ENCODE measurements at regions not wholly inside any gene's neighbourhood (a gene's known extent, or its start where the extent isn't known, plus 50 kb on each side); places are given as distances from the start of the nearest gene placed in this dataset.

DNA sequence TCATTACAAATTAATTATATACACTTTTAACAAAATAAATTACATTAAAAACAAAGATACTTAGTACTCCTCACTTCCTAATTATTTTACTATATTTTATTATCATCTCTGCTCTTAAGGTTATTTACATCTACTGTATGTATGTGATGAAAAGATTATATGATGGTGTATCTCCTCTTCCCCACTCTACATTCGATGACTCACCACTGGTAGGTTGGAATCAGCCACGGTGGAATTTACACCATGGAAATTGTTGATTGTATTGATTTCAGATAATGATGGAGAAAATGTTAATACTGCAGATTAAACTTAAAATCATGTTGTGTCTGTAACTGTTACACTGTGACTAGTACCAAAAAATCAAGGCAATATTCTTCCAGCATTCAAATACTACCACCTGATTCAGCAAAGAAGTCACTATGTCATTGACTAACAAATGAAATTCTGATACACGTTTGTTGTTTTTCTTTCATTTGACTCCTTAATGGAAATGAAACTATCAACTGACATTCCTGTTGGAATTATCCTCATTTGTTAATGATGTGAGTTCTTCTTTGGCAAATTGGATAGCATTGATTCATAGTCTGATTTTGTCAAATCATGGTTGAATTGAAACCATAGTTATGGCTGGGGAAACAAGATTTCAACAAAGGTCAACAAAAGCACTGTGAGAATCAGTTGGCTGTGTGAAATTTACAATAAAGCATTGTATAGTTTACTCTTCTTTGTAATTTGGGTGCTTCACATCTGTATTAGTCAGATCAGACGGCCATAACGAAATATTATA lies 69.0 kb upstream of the NLK start:
- no peak for DNase-seq (ENCODE audit: low read depth in 2 of 2)

- no peak for DNase-seq (ENCODE audit: low read depth in 2 of 2)
These were observed 68.4 kb upstream of the NLK start for GRCh38 chr17:27974045-27974436.

GRCh38 chr17:27974531-27975145 lies 67.8 kb upstream of the NLK start:
- no peak for DNase-seq (ENCODE audit: low read depth in 2 of 2)

DNA sequence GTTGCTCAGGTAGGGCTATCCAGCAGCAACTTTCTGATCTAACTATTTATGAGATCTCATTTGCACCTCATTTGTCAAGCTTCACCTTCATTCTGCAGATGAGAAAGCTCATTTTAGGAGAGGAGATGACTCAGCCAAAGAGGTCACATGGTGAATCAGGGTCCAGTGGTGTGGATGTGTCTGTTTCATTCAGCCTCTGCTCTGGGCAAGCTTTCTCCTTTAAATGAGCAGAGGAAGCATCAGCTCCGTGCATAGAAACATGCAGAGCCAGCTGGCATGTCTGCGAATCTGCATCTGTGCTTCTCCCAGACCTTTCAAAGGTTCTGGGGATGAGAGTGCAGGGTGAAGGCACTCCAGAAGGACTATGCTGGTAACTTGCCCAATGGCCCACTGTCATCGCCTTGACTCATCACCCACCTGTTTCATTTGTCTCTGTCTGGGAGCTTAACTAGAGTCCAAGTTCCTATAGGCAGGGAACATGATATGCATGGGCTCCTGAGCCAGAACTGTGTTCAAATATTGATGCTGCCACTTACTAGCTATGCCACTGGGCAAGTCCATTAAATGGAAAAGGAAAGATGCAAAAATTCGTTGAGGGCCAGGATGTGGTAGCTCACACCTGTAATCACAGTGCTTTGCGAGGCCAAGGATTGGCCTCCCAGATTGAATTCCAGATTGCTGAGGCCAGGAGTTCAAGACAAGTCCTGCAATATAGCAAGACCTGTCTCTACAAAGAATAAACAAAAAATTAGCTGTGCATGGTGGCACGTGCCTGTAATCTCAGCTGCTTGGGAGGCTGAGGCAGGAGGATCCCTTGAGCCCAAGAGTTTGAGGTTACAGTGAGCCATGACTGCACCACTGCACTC lies 67.1 kb upstream of the NLK start:
- no peak for DNase-seq (ENCODE audit: low read depth in 2 of 2)

- DNase-seq (ENCODE audit: low read depth in 2 of 2) = no peak
These were observed 66.1 kb upstream of the NLK start for GRCh38 chr17:27976331-27976730.

DNA sequence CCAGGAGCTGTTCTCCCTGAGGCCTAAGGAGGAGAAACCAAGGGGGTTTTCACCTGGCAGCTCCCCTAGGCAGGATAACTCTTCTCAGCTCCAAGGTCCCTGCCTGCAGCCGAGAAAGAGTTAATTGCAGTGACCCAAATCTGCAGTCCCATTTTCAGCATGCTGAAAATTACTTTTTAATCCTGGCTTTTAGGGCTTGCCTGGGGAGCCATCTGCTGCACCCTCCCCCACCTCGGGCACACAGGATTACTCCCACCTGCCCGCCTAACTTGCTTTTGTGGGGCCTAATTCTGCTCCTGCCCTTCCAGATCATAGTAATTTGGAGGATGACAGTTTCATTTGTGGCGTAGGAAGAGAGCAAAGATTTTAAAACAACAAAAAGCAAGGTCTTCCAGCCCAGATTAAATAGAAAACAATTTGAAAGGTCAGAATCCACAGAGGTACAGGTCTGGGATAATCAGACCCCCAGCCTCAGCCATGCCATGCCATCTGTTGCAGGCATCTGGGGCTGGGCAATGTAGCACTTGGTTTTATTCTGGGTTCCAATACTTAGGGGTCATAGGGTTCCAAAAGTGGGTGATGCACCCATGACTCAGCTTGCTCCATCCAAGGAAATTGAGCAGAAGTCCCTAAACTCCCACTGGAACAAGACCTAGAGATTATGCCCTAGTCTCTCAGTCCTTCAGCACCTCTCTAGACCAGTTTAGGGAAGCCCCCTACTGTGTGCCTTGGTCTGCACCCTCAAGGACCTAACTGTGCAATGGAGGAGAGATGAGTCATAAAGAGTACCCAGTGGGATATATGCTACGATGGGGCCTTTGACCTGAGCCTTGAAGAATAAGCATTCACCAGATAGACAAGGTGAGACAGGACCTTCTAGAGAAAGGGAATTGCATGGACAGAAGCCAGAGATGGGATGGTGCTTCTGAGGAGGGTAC lies 64.5 kb upstream of the NLK start:
- no peak for DNase-seq (ENCODE audit: low read depth in 2 of 2)

DNA sequence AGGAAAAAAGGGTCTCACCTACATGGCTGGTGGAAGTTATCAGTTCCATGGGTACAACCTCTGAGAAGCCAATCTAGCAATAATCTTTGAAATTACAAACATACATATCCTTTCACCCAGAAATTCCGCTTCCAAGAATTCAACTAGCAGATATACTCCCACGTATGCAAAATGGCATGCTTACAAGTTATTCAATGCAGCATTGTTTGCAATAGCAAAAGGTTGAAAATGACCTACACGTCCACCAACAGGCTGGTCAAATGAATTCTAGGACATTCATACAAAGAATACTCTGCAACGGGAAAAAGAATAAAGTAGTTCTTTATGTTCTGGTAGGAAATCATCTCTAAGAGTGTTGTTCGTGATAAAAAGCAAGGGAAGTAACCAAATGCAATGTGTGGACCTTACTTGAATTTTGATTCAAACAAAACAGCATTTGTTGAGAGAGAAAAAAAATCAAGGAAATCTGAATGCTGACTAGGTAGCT lies 63.7 kb upstream of the NLK start:
- no peak for DNase-seq (ENCODE audit: low read depth in 2 of 2)

DNA sequence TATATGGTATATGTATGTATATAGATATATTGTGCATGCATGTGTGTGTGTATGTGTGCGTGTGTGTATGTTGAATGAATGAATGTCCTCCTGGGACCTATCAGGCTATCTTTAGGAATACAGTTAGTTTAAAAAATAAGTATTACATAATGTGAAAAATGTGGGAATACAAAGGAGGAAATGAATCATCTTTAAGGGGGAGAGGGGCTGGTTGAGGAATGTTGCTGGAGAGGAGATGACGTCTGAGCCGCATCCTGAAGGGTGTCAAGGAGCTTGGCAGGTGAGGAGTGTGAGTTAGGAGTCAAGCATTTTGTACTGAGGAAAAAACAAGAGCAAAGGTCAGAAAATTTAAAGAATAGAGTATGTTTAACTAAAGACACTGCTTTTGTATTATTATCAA lies 62.4 kb upstream of the NLK start:
- DNase-seq (ENCODE audit: low read depth in 2 of 2) = peak; percentile 13 to 16

DNA sequence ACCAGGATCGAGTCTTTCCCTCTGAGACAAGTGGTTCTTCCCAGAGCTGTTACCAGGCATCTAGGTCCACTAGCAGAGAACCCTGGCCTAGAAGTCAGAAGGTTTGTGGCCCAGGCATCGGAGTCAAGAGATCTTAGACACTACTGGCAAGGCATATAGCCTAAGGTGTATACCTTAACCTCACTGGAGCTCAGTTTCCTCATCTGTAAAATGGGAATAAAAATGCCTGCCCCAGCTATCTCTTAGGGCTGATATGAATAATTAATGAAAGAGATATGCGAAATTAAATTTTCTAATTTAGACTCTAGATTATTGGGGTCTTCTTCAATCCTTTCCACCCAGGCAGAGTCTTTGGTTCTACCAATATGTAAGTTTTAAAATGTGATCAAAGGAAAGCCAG lies 60.5 kb upstream of the NLK start:
- no peak for DNase-seq (ENCODE audit: low read depth in 2 of 2)

DNA sequence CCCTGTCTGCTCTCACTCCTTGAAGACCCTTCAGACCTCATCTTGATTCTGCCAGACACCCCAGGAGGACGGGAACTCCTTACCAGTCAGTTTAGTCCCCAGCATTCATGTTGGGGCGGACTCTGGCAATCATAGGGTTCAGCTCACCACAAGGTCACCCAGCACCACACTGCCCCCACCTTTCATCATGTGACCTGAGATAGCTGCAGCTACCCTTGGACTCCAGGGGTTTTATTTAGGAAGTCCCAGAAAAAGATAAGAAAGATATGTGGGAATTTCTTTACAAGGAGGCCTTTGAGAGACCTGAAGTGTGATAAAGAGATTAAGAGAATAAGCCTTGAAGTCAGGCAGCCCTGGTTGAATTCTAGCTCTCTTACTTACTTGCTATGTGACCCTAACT lies 59.8 kb upstream of the NLK start:
- no peak for DNase-seq (ENCODE audit: low read depth in 2 of 2)

DNA sequence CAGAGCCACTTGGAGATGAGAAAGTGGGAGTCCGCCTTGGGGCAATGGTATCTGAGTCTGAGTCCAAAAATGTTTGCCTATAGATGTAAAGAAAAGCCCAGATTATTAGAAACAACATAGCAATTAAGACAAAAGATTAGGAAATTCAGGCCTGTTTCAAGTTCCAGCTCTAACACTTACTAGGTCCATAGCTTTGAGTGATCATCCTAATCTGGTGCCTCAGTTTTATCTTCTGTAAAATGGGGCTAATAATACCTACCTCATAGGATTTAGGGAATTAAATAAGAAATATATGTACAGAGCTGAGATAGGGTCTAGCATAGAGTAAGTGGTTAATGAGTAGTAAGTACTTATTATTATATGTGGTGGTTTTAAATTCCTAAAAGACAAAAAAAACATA lies 58.6 kb upstream of the NLK start:
- no peak for DNase-seq (ENCODE audit: low read depth in 2 of 2)

- no peak for DNase-seq (ENCODE audit: low read depth in 2 of 2)
These were observed 58.1 kb upstream of the NLK start for GRCh38 chr17:27984404-27984803.

- no peak for DNase-seq (ENCODE audit: low read depth in 2 of 2)
These were observed 57.7 kb upstream of the NLK start for GRCh38 chr17:27984816-27985215.

DNA sequence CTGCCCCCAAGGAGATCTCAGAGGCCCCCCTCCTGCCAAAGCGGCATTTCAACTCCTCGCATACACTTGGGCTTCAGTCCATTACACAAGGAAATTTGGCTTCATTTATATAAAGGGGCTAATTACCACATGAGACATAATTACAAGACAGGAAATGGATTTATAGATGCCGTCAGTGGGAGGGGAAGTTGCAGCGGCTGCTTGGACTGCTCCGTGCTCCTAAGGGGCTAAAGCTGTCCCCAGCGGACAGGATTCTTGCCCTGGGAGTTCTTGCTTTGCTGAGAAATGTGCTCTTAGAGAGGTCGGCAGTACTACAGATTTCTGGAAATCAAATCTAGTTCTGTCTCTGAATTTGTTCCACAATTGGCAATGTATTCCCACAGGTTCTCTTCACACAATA lies 57.2 kb upstream of the NLK start:
- no peak for DNase-seq (ENCODE audit: low read depth in 2 of 2)

- DNase-seq (ENCODE audit: low read depth in 2 of 2) = no peak
These were observed 56.6 kb upstream of the NLK start for GRCh38 chr17:27985736-27986399.

- DNase-seq (ENCODE audit: low read depth in 2 of 2) = no peak
These were observed 55.4 kb upstream of the NLK start for GRCh38 chr17:27986805-27987684.

GRCh38 chr17:27989046-27989445 lies 53.4 kb upstream of the NLK start:
- DNase-seq (ENCODE audit: low read depth in 2 of 2) = no peak

GRCh38 chr17:27990100-27990499 lies 52.4 kb upstream of the NLK start:
- no peak for DNase-seq (ENCODE audit: low read depth in 2 of 2)

DNA sequence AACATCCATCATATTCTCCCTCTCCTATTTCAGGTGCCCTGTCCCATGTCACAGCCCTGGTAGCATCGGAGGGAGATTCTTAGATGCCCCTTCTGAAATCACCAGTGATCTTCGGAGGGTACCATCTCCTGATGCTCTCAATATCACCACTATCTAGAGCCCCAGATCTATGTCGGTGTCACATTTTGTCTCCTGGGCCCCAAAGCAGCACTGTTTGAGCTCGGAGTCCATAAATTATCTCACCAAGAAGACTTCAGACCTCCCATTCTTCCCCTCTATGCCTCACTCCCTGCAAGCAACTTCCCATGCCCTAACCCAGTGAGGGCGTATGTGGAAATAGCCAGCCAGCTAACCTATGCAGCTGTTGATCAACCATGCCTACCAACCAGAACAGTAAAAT lies 51.5 kb upstream of the NLK start:
- no peak for DNase-seq (ENCODE audit: low read depth in 2 of 2)

GRCh38 chr17:27991462-27991993 lies 50.9 kb upstream of the NLK start:
- DNase-seq (ENCODE audit: low read depth in 2 of 2) = no peak

Data from fibroblast of skin of left biceps (primary cell).